HG03103 (cell line): ENCODE measurements at regions not wholly inside any gene's neighbourhood (a gene's known extent, or its start where the extent isn't known, plus 50 kb on each side); places are given as distances from the start of the nearest gene placed in this dataset.
"Not testable (repeated sequence)": the region's sequence is repeated elsewhere in the genome, so short reads cannot be mapped to it uniquely, and the experiment has no call there.

Experiments used
- ATAC-seq: cut with Tn5 transposase; IDR thresholded peaks from one replicate; pipeline ENCODE4 v1.9.1; 2021; ENCODE audit warnings: low read depth; ENCODE audit not compliant: unreplicated experiment

DNA sequence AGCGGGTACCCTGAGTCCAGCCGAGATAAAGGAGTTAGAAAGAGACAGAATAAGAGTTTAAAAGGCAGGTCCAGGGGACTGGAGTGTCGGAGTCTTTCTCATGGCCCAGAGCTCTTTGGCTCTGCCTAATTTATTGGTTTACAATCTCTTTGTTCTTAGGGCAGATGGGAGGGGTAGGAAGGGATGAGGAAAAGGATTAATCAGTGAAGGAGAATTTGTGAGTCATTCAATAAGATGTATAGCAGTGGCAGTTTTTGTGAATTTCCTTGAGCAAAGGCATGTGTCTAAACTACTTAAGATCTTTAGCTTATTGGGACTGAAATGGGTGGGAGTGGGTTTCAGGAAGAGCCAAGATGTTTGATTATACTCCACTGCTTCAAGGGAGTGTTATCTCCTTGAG lies 1671.7 kb downstream of the EFNA5 start:
- ATAC-seq, result not testable (repeated sequence)

DNA sequence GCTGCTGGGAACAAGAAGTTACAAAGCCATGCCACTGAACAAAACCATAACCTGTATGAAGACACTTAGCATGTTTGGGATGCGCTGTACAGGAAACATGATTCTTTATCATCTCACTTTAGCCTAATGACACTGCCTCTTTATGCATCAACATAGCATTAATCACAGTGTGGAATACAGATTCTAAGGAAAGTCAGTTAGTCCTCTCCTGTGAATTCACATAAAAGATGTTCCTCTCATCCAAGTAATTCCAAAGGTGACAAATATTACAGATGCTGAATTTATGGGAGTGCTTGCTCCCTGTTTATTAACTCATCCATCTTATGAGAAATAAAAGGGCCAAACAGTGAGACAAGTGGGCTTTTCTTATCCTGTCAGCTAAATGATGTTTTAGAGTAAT lies 1677.7 kb downstream of the EFNA5 start:
- no peak for ATAC-seq

DNA sequence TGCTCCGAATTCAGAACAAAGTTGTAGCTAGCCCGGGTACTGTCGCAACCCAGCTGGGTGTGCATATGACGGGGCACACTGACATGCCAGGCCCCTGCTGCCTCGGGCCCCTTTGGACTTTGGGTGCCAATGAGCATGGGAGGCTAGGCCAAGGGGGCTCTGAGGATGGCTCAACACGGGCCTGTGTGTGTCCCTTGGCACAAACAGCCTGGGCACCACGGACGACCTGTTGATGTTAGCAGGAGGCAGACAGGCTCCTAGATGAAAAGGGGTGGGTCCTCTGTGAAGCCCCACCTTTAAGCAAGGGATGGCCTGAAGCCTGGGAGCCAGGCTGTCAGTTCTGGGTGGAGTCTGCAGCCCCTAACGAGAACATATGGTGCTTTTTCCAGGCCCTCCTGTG lies 1688.2 kb downstream of the EFNA5 start:
- no peak for ATAC-seq

DNA sequence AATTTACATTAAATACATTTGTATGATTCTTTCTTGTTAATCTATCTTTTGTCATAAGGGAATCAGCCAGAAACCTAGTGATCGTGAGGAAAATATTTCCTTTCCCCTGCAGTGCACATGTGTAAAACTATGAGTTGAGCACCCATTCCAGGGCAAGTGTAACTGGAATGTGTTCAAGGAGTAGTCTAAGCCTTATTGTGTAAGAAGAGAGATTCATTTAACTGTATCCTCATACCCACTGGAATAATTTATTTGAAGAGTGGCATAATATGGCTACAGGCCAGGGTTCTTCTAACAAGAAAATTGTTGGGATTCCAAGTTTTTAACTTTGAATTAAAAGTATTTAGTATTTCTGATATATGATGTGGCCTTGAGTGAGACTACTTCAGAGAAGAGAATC lies 1692.7 kb downstream of the EFNA5 start:
- no peak for ATAC-seq

DNA sequence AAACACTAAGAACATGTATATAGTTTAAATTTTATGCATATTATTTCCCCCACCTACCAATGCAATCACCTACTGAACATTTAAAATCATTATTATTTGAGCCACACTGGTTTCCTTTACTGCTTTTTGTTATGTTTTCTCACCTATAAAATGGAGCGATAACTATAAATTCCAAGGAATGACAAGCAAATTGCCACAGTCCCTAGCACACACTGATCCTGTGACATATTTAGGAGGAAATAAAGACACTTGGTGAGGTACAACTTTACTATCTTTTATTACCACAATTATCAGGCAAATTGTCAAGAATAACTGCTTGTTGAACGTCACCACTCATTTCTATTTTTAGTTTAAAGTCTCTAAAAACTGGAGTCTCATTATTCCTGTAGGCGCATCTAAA lies 1693.6 kb downstream of the EFNA5 start:
- no peak for ATAC-seq

DNA sequence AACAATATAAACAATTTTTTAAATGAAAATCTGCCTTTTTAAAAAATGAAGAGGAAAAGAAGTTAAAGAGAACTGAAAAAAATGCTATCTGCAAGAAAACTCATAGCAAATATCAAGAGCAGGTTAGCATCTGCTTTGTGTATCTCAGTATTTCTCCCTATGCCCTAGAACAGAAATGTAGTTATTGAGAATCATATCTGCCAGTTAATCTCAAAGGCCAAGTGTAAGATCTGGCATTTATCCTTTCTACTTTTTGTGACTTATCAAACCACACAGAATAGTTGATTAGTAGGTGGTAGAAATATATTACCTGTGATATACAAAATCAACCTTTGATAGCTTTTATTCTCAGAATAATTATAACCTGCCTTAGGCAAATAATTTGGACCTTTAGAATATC lies 1699.8 kb downstream of the EFNA5 start:
- ATAC-seq, result no peak

DNA sequence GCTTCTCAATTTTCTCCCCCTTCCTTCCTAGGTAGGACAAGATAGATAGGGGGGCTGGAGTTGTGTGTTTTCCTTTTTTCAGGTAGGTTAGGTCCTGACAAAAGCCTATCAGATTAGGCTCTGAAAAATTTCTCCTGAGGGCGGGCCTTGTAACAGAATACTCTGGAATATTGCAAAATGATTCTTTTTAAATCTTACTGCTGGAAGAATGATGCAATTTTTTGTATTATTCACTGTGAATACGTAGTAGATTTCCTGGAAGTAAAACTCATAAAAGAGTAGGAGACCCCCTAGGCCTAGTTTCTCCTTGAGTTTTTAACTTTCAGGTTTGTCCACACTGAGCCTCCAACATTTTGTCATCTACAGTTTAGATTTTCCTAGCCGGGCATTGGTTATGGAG lies 1701.8 kb downstream of the EFNA5 start:
- ATAC-seq, result no peak

DNA sequence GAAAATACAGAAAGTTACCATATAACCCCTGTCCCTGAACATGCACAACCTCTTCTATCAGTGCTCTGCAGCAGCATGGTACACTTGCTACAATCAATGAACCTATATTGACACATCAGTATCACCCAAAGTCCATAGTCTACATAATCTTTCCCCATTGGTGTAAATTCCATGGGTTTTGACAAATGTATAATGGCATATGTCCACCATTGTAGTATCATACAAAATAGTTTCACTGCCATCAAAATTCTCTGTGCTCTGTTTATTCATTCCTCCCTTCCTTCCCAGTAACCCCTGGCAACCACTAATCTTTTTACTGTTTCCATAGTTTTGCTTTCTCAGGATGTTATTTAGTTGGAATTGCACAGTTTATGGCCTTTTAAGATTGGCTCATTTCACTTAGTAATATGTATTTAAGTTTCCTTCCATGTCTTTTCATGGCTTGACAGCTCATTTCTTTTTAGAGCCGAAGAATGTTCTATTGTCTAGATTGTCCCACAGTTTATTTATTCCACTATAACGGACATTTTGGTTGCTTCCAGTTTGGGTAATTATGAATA lies 1707.0 kb downstream of the EFNA5 start:
- no peak for ATAC-seq

DNA sequence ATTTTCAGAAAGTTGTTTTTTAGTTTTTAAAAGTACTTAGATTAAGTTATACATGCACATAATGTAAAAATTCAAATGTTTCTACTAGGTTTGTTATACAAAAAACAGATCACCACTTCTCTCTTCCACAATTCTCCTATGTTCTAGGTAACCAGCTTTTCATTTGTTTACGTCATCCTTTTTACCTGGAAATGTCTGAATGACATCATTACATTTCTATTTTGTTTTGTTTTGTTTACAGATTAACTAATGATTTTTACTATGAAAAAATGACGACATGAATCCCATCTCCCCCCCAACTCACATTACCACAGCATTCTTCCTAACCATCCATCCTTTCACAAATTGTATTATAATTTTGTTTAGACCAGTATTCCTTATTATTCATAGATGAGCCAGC lies 1709.2 kb downstream of the EFNA5 start:
- ATAC-seq, result no peak

DNA sequence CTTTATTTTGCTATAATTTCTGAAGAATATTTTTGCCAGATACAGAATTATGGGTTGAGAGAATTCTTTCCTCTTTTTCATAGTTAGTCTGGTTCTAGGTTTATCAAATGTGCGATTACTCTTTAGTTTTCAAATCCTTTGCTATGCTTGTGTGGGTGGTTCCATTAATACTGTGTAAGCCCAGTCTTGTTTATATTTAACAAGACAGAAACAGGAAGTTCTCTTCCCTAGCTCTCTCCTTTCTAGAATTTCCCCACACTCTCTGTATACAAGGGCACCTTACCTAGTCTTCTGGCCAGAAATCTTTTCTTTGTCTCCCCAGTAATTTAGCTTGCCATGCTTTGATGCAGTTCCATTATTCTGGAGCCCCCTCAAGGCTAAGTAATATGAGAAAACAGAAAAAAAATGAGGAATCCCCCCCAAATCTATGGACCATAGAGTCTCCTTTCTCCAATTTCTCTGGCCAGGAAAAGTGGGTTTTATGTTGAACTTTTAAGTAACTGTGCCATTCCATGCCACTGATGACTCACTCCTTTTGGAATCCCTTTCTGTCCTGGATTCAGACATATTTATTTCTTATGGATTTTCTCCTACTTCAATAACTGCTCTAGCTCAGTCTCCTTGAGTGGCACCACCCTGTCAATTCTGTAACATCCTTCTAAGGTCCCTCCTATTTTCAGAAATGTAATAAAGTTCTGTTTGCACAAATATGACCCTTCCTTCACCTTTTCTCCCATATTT lies 1714.1 kb downstream of the EFNA5 start:
- no peak for ATAC-seq

DNA sequence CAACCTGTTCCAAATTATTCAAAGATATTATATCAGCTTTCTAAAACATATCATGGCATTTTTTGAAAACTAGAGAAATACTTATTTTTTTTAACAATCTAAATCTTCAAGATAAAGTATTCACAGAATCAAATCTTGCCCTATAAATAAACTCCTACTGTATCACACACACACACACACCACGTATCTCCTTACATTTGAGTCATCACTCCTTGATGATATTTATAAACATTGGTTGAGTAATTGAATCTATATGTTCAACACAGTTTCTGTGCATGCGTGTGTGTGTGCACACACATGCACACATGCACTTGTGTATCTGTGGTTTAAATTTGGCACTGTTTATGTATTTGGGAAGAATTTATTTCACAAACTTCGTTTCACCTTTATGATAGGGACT lies 1716.4 kb downstream of the EFNA5 start:
- ATAC-seq, result no peak

DNA sequence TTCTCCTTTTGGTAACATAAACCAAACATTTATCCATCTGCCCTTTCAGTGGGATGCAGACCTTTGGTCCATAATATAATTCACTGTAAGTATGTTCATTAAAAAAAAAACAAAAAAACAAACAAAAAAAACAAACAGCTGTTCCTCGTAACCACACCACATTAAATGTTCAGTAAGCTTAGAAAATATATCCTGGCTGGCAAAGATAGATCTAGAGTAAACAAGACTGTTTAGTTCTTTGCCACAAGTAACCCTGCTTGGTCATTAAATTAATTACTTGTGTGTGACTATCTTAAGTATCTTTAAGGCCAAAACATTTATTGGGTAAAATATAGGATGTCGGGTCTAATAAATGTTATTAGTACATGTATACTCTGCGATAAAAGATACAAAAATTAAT lies 1717.1 kb downstream of the EFNA5 start:
- ATAC-seq, result no peak

DNA sequence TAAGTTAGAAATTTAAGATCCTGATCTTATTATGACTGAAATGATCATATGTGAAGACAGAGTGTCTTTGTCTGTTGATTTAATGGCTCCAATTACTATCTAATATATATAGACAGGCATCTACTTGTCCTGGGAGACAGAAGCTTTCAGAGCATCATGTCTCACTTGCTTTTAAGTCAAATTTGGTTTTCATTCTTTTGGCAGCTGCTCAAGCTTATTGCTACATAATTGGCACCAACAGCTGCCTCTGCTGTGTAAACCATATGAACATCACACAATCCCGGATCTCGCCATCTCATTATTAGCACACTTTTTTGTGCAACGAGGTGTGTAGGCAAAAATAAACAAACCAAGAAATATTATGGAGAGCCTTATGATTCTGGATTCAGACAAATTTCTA lies 1717.9 kb downstream of the EFNA5 start:
- ATAC-seq, result no peak

DNA sequence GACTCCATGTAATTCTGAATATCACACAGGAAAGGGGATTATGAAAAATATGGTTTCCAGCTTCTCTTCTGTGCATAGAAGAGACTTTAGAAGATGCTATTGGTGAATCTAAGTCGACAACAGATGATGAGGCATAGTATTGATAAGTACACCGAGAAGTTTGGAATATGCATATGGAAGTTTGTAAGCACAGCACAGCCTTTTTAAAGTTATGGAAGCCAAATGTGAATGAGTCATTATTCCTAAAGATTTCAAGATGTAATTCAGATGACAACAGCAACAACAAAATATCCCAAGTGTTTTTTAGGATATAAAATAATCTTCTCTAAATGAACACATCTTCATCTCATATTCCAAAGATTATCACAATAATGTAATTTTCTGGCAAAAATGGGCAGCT lies 1723.3 kb downstream of the EFNA5 start:
- ATAC-seq, result no peak

DNA sequence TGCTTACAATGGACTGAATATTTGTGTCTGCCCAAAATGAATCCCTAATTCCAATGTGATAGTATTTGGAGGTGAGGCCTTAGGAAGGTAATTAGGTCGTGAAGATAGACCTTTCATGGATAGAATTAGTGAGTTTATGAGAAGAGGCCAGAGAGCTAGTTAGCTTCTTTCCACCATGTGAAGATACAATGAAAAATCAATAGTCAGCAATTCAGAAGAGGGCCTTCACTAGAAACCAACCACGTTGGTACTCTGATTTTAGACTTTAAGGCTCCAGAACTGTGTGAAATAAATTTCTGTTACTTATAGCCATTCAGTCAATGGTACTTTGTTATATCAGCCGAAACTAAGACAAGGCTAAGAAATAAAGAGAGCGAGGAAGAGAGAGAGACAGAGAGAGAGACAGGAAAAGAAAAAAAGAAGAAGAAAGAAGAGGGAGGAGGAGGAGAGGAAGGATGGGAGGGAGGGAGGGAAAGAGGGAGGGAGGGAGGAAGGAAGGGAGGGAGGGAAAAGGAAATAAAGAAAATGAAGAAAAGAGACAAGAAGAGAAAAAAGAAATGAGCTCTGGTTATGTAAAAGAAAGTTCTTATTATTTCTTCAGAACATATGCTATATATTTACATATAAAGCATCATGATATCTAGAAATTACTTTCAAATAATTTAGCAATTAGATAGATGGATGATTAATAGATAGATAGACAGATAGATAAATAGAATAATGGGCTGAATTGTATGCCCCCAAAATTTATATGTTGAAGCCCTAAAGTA lies 1725.3 kb downstream of the EFNA5 start:
- no peak for ATAC-seq

DNA sequence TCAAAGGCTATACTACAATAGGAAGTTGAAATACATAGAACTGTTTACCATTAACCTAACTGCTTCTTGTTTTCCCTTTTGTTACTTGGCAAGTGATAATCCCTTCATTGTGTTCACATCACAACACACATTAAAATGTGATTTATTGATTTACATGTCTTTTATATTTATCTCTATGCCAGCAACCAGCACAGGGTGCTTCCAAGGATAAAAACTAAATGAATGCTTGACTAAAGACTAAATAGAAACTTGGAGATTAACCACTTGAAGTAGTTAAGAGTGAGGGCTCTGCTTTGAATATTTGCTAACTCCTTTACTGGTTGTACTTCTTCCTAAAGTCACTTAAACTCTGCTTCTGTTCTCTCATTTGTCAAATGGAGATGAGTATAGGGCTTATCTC lies 1730.6 kb downstream of the EFNA5 start:
- no peak for ATAC-seq

DNA sequence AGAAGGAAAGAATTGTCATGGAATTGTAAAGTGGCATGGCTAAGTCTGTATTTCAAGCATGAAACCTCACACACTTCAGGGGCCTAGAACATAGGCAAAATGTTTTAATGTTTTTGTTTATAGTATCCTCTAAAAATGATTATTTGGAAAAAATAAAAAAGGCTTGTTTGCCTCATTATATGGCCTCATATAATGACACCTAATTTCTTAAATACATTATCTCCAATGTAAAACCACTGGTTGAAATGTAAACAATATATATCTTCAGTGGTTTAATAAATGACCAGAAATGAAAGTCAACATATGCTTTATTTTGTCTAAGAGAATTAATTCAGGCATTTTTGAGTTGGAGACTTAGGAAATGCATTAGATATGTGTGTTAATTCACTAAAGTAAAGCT lies 1736.6 kb downstream of the EFNA5 start:
- no peak for ATAC-seq

DNA sequence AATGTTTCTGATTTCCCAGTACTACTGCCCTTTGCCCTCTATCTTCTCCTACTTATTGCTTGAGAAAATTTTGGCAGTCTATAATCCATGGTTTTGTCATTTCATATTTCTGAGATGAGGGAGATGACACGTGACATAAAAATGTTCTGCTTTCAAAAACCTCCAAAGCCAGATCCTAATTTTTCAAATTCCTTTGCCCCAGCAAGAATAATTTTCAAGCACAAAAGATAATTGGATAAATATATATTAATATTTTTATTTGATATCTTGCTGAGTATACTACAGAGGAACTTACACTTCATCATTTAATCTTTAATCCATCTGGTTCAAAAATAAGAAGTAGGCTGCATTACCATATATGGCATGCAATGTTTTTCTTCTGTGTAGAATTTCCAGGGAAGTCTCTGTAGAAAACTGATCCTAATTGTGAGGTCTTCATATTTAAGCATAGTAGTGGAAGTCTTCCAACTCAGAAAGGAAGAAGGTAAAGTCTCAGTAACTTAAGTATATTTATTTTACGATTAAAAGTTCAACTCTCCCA lies 1738.8 kb downstream of the EFNA5 start:
- ATAC-seq, result no peak

DNA sequence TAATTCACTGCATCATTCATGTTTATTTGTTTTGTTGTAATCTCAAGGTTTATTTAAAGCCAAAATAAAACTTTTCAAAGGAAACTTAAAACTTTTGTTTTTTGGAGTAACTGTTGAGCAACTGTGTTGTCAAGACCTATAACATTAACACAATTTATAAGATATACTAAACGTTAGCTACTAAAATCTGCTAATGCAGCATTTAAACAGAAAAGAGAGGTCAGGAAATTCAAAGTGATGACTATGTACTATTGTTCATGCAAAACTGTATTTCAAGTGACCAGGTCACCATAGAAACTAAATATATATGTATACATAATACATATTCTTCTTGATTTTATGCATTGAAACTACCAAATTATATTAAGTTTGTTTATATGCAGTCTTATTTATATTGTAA lies 1740.9 kb downstream of the EFNA5 start:
- no peak for ATAC-seq

DNA sequence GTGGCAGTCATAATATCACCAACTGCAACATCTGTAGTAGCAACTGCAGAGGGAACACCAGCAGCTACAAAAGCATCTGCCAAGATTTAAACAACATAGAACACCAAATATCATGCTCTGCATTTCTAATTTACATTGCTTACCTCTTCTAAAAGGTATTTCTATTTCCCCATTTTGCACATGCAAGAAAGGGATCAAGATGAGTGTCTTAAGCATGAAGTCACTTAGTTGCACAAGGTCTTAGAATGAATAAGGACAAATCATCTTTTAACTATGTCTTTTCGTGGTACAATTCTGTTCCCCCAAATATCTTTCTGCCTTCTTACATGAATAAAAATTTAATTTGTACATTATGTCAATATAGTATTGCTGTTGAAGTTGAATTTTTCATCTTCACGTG lies 1746.4 kb downstream of the EFNA5 start:
- no peak for ATAC-seq

DNA sequence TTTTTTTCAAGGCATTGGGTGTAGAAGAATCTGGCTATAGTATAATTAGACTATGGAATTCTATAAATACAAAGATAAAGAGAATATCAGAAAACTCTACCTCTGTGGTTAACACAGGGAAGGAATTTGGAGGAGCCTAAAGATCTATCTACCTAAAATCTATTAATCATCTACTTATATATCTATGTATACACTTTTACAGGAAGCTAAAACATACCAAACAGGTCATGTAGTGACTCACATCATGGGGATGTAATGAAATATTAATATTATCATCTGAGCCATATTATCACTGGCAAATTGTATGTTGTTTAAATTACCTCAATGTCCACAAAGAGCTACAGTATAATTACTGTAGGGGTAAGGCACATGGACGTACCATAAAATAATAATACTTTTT lies 1748.2 kb downstream of the EFNA5 start:
- no peak for ATAC-seq

DNA sequence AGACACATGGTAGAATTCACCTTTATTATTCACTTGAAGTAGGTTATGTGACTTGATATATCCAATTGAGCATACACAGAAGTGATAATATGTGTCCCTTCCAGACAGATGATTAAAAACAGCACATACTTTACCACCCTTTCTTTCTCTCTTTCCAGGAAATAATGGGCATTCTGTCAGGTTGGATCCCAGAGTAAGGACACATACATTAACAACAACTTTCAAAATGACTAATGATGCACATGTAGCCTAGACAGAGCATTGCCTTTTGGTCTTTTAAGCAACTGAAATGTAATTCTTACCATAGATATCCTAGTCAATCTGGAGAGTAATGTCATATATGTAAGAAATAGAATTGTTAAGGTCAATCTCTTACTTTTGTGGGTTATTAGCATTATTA lies 1748.7 kb downstream of the EFNA5 start:
- ATAC-seq, result no peak
